BJ (cell line): ENCODE measurements at regions not wholly inside any gene's neighbourhood (a gene's known extent, or its start where the extent isn't known, plus 50 kb on each side); places are given as distances from the start of the nearest gene placed in this dataset.
A peak's percentile ranks its signal among the peaks of the same experiment; 100 is the strongest.

ENCODE experiments used
- CTCF ChIA-PET: fragments of 350-600 bp; formaldehyde crosslinking; extraction: SDS; loops from one replicate; lab custom pipeline; 2021; ENCODE audit warnings: antibody characterized with exemption, inconsistent platforms; lab: Yijun Ruan, JAX
- POLR2A ChIA-PET: fragments of 300-600 bp; sonication (Branson Sonifier 250); formaldehyde crosslinking; extraction: SDS; loops from one replicate; lab custom pipeline; 2021; ENCODE audit warnings: antibody characterized with exemption; lab: Charles Lee
- DNase-seq: peaks from one replicate; pipeline ENCODE4 v3.0.0-alpha.2; 2011; ENCODE audit warnings: low read depth
- H3K27me3 ChIP-seq: 2 replicates; pipeline ENCODE4 v1.6.0; 2011; ENCODE audit warnings: low read length; ENCODE audit not compliant: control insufficient read depth, insufficient read depth
- H3K36me3 ChIP-seq: 2 replicates; pipeline ENCODE4 v1.5.1; 2011; ENCODE audit warnings: low read length; ENCODE audit not compliant: control insufficient read depth, insufficient read depth
- H3K4me3 ChIP-seq: 2 replicates; pipeline ENCODE4 v1.5.1; 2011; ENCODE audit warnings: low read depth, mild to moderate bottlenecking, control low read depth, low read length
- CTCF ChIP-seq: IDR thresholded peaks from 2 replicates; pipeline ENCODE4 v1.5.1; 2011; ENCODE audit warnings: low read depth, mild to moderate bottlenecking, control low read depth, inconsistent platforms, low read length, moderate library complexity; ENCODE audit not compliant: insufficient read depth

DNA sequence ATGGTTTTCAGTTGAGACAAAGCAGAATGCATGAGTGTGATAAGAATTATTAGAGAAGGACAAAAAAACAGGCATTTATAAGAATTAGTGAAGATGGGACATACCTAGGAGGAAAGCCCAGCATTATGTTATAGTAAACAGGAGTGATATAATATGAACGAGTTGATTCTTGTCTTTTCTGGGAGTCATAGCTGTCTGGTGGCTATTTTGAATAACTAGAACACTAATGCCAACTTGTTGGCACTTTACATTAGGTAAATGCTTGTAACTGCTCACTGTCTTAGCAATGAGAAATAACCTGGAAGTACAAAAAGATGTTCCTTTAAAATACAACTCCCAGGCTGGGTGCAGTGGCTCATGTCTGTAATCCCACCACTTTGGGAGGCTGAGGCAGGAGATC is 540.8 kb upstream of the SPHKAP start:
- H3K27me3 ChIP-seq = no peaks in the 10 kb centered on the region
- H3K4me3 ChIP-seq = no peak overlapping the region
- no peaks in the 10 kb centered on the region for H3K36me3 ChIP-seq
- no peak for DNase-seq
- TF ChIP-seq CTCF = no peak
- ChIA-PET POLR2A (no interaction called here), CTCF (no interaction called here)

- ChIA-PET POLR2A (no interaction called here), CTCF (no interaction called here)
- no peaks in the 10 kb centered on the region for H3K36me3 ChIP-seq
- no peak for DNase-seq
- TF ChIP-seq CTCF = no peak
- H3K4me3 ChIP-seq = no peak overlapping the region
- H3K27me3 ChIP-seq = no peaks in the 10 kb centered on the region
Measured at GRCh38 chr2:228720895-228721294, 539.4 kb upstream of the SPHKAP start.

DNA sequence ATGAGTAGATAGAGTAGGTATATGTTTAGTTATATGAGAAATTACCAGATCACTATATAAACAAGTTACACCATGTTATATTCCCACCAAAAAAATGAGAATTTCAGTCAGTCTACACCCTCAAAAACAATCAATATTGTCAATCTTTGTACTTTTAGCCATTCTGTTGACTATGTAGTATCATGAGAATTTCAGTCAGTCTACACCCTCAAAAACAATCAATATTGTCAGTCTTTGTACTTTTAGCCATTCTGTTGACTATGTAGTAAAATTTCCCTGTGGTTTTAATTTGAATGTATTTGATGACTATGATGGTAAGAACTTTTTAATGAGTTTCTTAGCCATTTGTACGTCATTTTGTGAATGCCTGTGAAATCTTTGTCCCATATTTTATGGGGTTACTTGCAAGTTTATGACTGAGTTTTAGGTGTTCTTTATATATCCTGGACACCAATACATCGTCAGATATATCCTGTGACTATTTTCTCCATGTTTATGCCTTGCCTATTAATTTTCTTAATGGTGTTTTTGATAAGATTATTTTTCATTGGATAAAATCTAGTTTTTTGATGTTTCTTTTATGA is 528.4 kb upstream of the SPHKAP start:
- ChIA-PET CTCF (no interaction called here), POLR2A (no interaction called here)
- peak; percentile 75 for DNase-seq

DNA sequence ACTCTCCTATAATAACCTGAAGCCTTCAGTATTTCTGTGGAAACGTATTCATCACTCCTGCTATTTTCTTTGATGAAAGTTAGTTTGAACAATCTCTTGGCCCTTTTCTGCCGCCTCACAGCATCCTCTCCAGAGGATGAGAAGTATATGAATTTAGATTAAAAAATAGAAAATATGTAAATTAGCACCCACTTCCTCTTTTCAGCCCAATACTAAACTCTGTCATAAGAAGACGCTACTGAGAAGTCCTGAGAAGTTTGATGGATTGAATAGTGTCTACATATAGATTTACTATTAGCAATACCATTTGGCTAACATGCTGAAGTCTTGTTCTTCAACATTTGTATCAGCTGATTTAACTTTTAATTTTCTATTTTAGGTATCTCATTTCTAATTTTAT is 526.4 kb upstream of the SPHKAP start:
- POLR2A ChIA-PET = no interaction called here
- no peaks in the 10 kb centered on the region for H3K36me3 ChIP-seq
- H3K4me3 ChIP-seq = no peak overlapping the region
- CTCF ChIA-PET = no interaction called here
- DNase-seq = no peak
- no peaks in the 10 kb centered on the region for H3K27me3 ChIP-seq
- TF ChIP-seq CTCF = no peak

More for the DNA sequence above, 528.4 kb upstream of the SPHKAP start:
- Histone ChIP-seq H3K27me3 (no peaks in the 10 kb centered on the region), H3K36me3 (no peaks in the 10 kb centered on the region), H3K4me3 (no peak overlapping the region)
- TF ChIP-seq CTCF = no peak

- DNase-seq = no peak
- TF ChIP-seq CTCF = no peak
- CTCF ChIA-PET = interaction anchor here (1.8 kb wide), 1 partner anchor 10 kb away, joined by 5 read pairs; no protein-coding TSS in a partner anchor
- Histone ChIP-seq H3K27me3 (no peaks in the 10 kb centered on the region), H3K4me3 (no peak overlapping the region), H3K36me3 (no peaks in the 10 kb centered on the region)
- POLR2A ChIA-PET = no interaction called here
Measured at GRCh38 chr2:228705318-228705717, 523.8 kb upstream of the SPHKAP start.
